HEK293 (cell line): ENCODE measurements at regions not wholly inside any gene's neighbourhood (a gene's known extent, or its start where the extent isn't known, plus 50 kb on each side); places are given as distances from the start of the nearest gene placed in this dataset.

Source experiments
- AEBP2 ChIP-seq: fragments of 450-650 bp; formaldehyde crosslinking; IDR thresholded peaks from 2 replicates; pipeline ENCODE4 v1.5.1; 2016; ENCODE audit warnings: missing biosample characterization, missing genetic modification characterization, borderline replicate concordance
- ATF2 ChIP-seq: fragments of 450-650 bp; formaldehyde crosslinking; IDR thresholded peaks from 2 replicates; pipeline ENCODE4 v1.5.1; 2016; ENCODE audit warnings: missing biosample characterization, missing genetic modification characterization, low read depth
- KLF10 ChIP-seq: fragments of 450-650 bp; IDR thresholded peaks from 2 replicates; pipeline ENCODE4 v1.5.1; 2018; ENCODE audit warnings: missing biosample characterization, mild to moderate bottlenecking, missing genetic modification characterization
- REPIN1 ChIP-seq: fragments of 450-650 bp; formaldehyde crosslinking; IDR thresholded peaks from 2 replicates; pipeline ENCODE4 v1.5.1; 2017; ENCODE audit warnings: missing biosample characterization, missing genetic modification characterization, low read depth
- ZBTB1 ChIP-seq: fragments of 450-650 bp; formaldehyde crosslinking; IDR thresholded peaks from 2 replicates; pipeline ENCODE4 v1.5.1; 2016; ENCODE audit warnings: missing biosample characterization, missing genetic modification characterization
- ZNF19 ChIP-seq: fragments of 450-650 bp; formaldehyde crosslinking; IDR thresholded peaks from 2 replicates; pipeline ENCODE4; 2016; ENCODE audit warnings: missing biosample characterization, missing genetic modification characterization, low read depth
- ZNF292 ChIP-seq: fragments of 450-650 bp; formaldehyde crosslinking; IDR thresholded peaks from 2 replicates; pipeline ENCODE4 v1.5.1; 2016; ENCODE audit warnings: low read depth, missing biosample characterization, missing genetic modification characterization, borderline replicate concordance
- ZNF423 ChIP-seq: fragments of 450-650 bp; formaldehyde crosslinking; IDR thresholded peaks from 2 replicates; pipeline ENCODE4 v1.5.1; 2016; ENCODE audit warnings: missing biosample characterization, missing genetic modification characterization
- TF ChIP-seq, protein P1 (sequence below): fragments of 450-650 bp; formaldehyde crosslinking; IDR thresholded peaks from 2 replicates; pipeline ENCODE4 v1.5.1; 2016; ENCODE audit warnings: missing biosample characterization, missing genetic modification characterization
- TF ChIP-seq, protein P2 (sequence below): fragments of 450-650 bp; formaldehyde crosslinking; IDR thresholded peaks from 2 replicates; pipeline ENCODE4 v1.5.1; 2016; ENCODE audit warnings: missing biosample characterization, missing genetic modification characterization

GRCh38 chr15:91564631-91565030 is 288.9 kb upstream of the SLCO3A1 start:
- TF ChIP-seq KLF10 (tag by site-specific recombination), result no peak
- TF ChIP-seq, protein P1, sequence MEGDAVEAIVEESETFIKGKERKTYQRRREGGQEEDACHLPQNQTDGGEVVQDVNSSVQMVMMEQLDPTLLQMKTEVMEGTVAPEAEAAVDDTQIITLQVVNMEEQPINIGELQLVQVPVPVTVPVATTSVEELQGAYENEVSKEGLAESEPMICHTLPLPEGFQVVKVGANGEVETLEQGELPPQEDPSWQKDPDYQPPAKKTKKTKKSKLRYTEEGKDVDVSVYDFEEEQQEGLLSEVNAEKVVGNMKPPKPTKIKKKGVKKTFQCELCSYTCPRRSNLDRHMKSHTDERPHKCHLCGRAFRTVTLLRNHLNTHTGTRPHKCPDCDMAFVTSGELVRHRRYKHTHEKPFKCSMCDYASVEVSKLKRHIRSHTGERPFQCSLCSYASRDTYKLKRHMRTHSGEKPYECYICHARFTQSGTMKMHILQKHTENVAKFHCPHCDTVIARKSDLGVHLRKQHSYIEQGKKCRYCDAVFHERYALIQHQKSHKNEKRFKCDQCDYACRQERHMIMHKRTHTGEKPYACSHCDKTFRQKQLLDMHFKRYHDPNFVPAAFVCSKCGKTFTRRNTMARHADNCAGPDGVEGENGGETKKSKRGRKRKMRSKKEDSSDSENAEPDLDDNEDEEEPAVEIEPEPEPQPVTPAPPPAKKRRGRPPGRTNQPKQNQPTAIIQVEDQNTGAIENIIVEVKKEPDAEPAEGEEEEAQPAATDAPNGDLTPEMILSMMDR (tag by site-specific recombination), result no peak
- TF ChIP-seq, protein P2, sequence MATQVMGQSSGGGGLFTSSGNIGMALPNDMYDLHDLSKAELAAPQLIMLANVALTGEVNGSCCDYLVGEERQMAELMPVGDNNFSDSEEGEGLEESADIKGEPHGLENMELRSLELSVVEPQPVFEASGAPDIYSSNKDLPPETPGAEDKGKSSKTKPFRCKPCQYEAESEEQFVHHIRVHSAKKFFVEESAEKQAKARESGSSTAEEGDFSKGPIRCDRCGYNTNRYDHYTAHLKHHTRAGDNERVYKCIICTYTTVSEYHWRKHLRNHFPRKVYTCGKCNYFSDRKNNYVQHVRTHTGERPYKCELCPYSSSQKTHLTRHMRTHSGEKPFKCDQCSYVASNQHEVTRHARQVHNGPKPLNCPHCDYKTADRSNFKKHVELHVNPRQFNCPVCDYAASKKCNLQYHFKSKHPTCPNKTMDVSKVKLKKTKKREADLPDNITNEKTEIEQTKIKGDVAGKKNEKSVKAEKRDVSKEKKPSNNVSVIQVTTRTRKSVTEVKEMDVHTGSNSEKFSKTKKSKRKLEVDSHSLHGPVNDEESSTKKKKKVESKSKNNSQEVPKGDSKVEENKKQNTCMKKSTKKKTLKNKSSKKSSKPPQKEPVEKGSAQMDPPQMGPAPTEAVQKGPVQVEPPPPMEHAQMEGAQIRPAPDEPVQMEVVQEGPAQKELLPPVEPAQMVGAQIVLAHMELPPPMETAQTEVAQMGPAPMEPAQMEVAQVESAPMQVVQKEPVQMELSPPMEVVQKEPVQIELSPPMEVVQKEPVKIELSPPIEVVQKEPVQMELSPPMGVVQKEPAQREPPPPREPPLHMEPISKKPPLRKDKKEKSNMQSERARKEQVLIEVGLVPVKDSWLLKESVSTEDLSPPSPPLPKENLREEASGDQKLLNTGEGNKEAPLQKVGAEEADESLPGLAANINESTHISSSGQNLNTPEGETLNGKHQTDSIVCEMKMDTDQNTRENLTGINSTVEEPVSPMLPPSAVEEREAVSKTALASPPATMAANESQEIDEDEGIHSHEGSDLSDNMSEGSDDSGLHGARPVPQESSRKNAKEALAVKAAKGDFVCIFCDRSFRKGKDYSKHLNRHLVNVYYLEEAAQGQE (tag by site-specific recombination), result no peak
- no peak for TF ChIP-seq ZNF292 (tag by site-specific recombination)
- no peak for TF ChIP-seq REPIN1 (tag by site-specific recombination)
- TF ChIP-seq AEBP2 (tag by site-specific recombination), result no peak
- TF ChIP-seq ZBTB1 (tag by site-specific recombination), result no peak
- no peak for TF ChIP-seq ZNF19 (tag by site-specific recombination)
- no peak for TF ChIP-seq ZNF423
- TF ChIP-seq ATF2 (tag by site-specific recombination), result no peak
